GM12878 (cell line): ENCODE measurements at regions not wholly inside any gene's neighbourhood (a gene's known extent, or its start where the extent isn't known, plus 50 kb on each side); places are given as distances from the start of the nearest gene placed in this dataset.

Source experiments
- DPF2 ChIP-seq: fragments of 450-650 bp; IDR thresholded peaks from 2 replicates; pipeline ENCODE4 v1.6.1; 2017; ENCODE audit warnings: mild to moderate bottlenecking
- MYC ChIP-seq: IDR thresholded peaks from 2 replicates; pipeline ENCODE4 v1.6.1; 2011; ENCODE audit warnings: mild to moderate bottlenecking, low read length, moderate library complexity, inconsistent platforms; ENCODE audit not compliant: insufficient read depth, insufficient replicate concordance, insufficient read length, severe bottlenecking

DNA sequence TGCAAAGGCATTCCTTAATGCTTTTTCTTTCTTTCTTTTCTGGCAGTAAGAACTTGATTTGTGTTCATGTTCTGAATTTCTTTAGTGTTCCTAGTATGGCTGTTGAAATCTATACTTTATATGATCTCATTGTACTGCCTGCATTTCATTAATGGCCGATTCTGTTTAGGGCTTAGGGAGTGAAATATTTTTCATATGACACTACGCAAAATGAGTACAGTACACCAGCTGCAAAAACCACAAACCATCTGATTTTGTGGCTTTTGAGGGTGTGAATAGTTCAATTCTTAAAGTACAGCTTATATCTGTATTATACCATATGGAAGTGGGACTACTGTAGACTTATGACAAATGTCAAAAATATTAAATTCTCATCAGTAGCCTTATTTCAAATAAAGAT is 69.1 kb upstream of the FOXP2 start:
- TF ChIP-seq DPF2 (no peak), MYC (no peak)
